HUES48 (cell line): ENCODE measurements at regions not wholly inside any gene's neighbourhood (a gene's known extent, or its start where the extent isn't known, plus 50 kb on each side); places are given as distances from the start of the nearest gene placed in this dataset.

Experiments used
- H3K27ac ChIP-seq: one replicate; pipeline ENCODE4 v1.7.0; 2013; ENCODE audit warnings: low read depth, low read length, inconsistent platforms
- H3K27me3 ChIP-seq: 2 replicates; pipeline ENCODE4 v1.6.1; 2013; ENCODE audit warnings: mild to moderate bottlenecking, low read length; ENCODE audit not compliant: control insufficient read depth, insufficient read depth
- H3K36me3 ChIP-seq: 2 replicates; pipeline ENCODE4 v1.6.1; 2013; ENCODE audit warnings: low read length; ENCODE audit not compliant: control insufficient read depth, insufficient read depth
- H3K4me1 ChIP-seq: 2 replicates; pipeline ENCODE4 v1.6.1; 2013; ENCODE audit warnings: mild to moderate bottlenecking, low read length; ENCODE audit not compliant: control insufficient read depth, insufficient read depth
- H3K4me3 ChIP-seq: 2 replicates; pipeline ENCODE4 v1.5.1; 2013; ENCODE audit warnings: mild to moderate bottlenecking, low read depth, low read length
- H3K9ac ChIP-seq: 2 replicates; pipeline ENCODE4 v1.6.1; 2013; ENCODE audit warnings: mild to moderate bottlenecking, low read depth, low read length, moderate library complexity
- H3K9me3 ChIP-seq: 2 replicates; pipeline ENCODE4 v1.6.1; 2013; ENCODE audit warnings: low read length; ENCODE audit not compliant: control insufficient read depth, insufficient read depth

GRCh38 chr10:43739161-43739560, 90.5 kb upstream of the ZNF32 start:
- no peaks in the 10 kb centered on the region for H3K36me3 ChIP-seq
- H3K4me3 ChIP-seq, result no peak overlapping the region
- no peak overlapping the region for H3K27ac ChIP-seq
- H3K9ac ChIP-seq, result no peak overlapping the region
- H3K4me1 ChIP-seq, result no peaks in the 10 kb centered on the region
- no peaks in the 10 kb centered on the region for H3K27me3 ChIP-seq
- no peaks in the 10 kb centered on the region for H3K9me3 ChIP-seq

- Histone ChIP-seq H3K27ac (no peak overlapping the region), H3K27me3 (no peaks in the 10 kb centered on the region), H3K9ac (no peak overlapping the region), H3K4me1 (no peaks in the 10 kb centered on the region), H3K4me3 (no peak overlapping the region), H3K9me3 (no peaks in the 10 kb centered on the region), H3K36me3 (no peaks in the 10 kb centered on the region)
Measured at GRCh38 chr10:43737003-43737402, 88.3 kb upstream of the ZNF32 start.

- no peaks in the 10 kb centered on the region for H3K9me3 ChIP-seq
- no peaks in the 10 kb centered on the region for H3K36me3 ChIP-seq
- no peaks in the 10 kb centered on the region for H3K27me3 ChIP-seq
- no peaks in the 10 kb centered on the region for H3K4me1 ChIP-seq
- H3K9ac ChIP-seq, result no peak overlapping the region
- no peak overlapping the region for H3K27ac ChIP-seq
- no peak overlapping the region for H3K4me3 ChIP-seq
Measured at GRCh38 chr10:43735907-43736306, 87.2 kb upstream of the ZNF32 start.

GRCh38 chr10:43734716-43735115, 86.0 kb upstream of the ZNF32 start:
- peaks cover 4% of the 10 kb centered on the region; the same call in 1 of the 2 replicates for H3K9me3 ChIP-seq
- no peaks in the 10 kb centered on the region for H3K27me3 ChIP-seq
- no peak overlapping the region for H3K9ac ChIP-seq
- no peaks in the 10 kb centered on the region for H3K36me3 ChIP-seq
- no peak overlapping the region for H3K27ac ChIP-seq
- no peaks in the 10 kb centered on the region for H3K4me1 ChIP-seq
- H3K4me3 ChIP-seq, result no peak overlapping the region

- H3K27ac ChIP-seq, result no peak overlapping the region
- no peaks in the 10 kb centered on the region for H3K4me1 ChIP-seq
- H3K36me3 ChIP-seq, result no peaks in the 10 kb centered on the region
- no peaks in the 10 kb centered on the region for H3K27me3 ChIP-seq
- H3K9ac ChIP-seq, result no peak overlapping the region
- H3K4me3 ChIP-seq, result no peak overlapping the region
- H3K9me3 ChIP-seq, result peaks cover 4% of the 10 kb centered on the region; the same call in 1 of the 2 replicates
Measured at GRCh38 chr10:43731486-43731885, 82.8 kb upstream of the ZNF32 start.

- Histone ChIP-seq H3K27me3 (no peaks in the 10 kb centered on the region), H3K36me3 (no peaks in the 10 kb centered on the region), H3K27ac (no peak overlapping the region), H3K4me1 (no peaks in the 10 kb centered on the region), H3K9ac (no peak overlapping the region), H3K4me3 (no peak overlapping the region), H3K9me3 (peaks cover 16% of the 10 kb centered on the region)
Measured at GRCh38 chr10:43728425-43728824, 79.7 kb upstream of the ZNF32 start.

- H3K27ac ChIP-seq, result no peak overlapping the region
- no peaks in the 10 kb centered on the region for H3K27me3 ChIP-seq
- H3K9me3 ChIP-seq, result peaks cover 21% of the 10 kb centered on the region
- H3K4me1 ChIP-seq, result no peaks in the 10 kb centered on the region
- H3K36me3 ChIP-seq, result no peaks in the 10 kb centered on the region
- no peak overlapping the region for H3K4me3 ChIP-seq
- H3K9ac ChIP-seq, result no peak overlapping the region
Measured at GRCh38 chr10:43727935-43728334, 79.3 kb upstream of the ZNF32 start.

GRCh38 chr10:43715334-43715733, 66.7 kb upstream of the ZNF32 start:
- H3K27ac ChIP-seq, result no peak overlapping the region
- H3K4me3 ChIP-seq, result no peak overlapping the region
- no peaks in the 10 kb centered on the region for H3K27me3 ChIP-seq
- no peaks in the 10 kb centered on the region for H3K36me3 ChIP-seq
- no peaks in the 10 kb centered on the region for H3K4me1 ChIP-seq
- no peak overlapping the region for H3K9ac ChIP-seq
- peaks cover 8% of the 10 kb centered on the region; the same call in 1 of the 2 replicates for H3K9me3 ChIP-seq

GRCh38 chr10:43712821-43713584, 64.3 kb upstream of the ZNF32 start:
- Histone ChIP-seq H3K9ac (no peak overlapping the region), H3K27me3 (no peaks in the 10 kb centered on the region), H3K27ac (no peak overlapping the region), H3K4me1 (no peaks in the 10 kb centered on the region), H3K4me3 (no peak overlapping the region), H3K36me3 (no peaks in the 10 kb centered on the region), H3K9me3 (peaks cover 8% of the 10 kb centered on the region; the same call in 1 of the 2 replicates)

- Histone ChIP-seq H3K4me1 (no peaks in the 10 kb centered on the region), H3K27me3 (no peaks in the 10 kb centered on the region), H3K9me3 (peaks cover 2% of the 10 kb centered on the region; the same call in 1 of the 2 replicates), H3K27ac (no peak overlapping the region), H3K36me3 (no peaks in the 10 kb centered on the region), H3K4me3 (no peak overlapping the region), H3K9ac (no peak overlapping the region)
Measured at GRCh38 chr10:43710772-43711471, 62.2 kb upstream of the ZNF32 start.

GRCh38 chr10:43708262-43708661, 59.6 kb upstream of the ZNF32 start:
- no peak overlapping the region for H3K27ac ChIP-seq
- H3K4me3 ChIP-seq, result no peak overlapping the region
- H3K9me3 ChIP-seq, result no peaks in the 10 kb centered on the region
- no peaks in the 10 kb centered on the region for H3K27me3 ChIP-seq
- H3K4me1 ChIP-seq, result no peaks in the 10 kb centered on the region
- no peak overlapping the region for H3K9ac ChIP-seq
- no peaks in the 10 kb centered on the region for H3K36me3 ChIP-seq
